ENCODE measurements at regions not wholly inside any gene's neighbourhood (a gene's known extent, or its start where the extent isn't known, plus 50 kb on each side); places are given as distances from the start of the nearest gene placed in this dataset.

DNA sequence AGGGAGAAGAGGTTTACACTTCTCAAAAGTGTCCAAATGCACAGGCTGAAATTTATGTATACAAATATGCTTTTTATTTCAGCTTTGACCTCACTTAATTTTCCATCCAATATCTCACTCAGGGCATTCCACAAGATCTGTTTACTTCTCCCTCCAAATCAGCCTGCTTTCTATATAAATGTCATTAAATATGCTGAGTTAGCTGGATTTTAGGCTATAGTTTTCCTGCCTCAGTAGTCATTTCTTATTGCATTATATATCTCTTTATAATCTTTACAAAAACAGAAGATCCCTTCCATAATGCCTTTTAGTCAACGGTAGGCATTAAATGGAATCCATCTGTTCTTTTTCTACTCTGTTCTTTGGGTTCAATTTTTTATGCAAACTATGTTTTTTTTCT, 71.7 kb upstream of the KCND2 start:
- TF ChIP-seq, protein P1, sequence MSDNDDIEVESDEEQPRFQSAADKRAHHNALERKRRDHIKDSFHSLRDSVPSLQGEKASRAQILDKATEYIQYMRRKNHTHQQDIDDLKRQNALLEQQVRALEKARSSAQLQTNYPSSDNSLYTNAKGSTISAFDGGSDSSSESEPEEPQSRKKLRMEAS (IDR thresholded peaks at IDR 0.05), result no peak
- TF ChIP-seq, protein P2, sequence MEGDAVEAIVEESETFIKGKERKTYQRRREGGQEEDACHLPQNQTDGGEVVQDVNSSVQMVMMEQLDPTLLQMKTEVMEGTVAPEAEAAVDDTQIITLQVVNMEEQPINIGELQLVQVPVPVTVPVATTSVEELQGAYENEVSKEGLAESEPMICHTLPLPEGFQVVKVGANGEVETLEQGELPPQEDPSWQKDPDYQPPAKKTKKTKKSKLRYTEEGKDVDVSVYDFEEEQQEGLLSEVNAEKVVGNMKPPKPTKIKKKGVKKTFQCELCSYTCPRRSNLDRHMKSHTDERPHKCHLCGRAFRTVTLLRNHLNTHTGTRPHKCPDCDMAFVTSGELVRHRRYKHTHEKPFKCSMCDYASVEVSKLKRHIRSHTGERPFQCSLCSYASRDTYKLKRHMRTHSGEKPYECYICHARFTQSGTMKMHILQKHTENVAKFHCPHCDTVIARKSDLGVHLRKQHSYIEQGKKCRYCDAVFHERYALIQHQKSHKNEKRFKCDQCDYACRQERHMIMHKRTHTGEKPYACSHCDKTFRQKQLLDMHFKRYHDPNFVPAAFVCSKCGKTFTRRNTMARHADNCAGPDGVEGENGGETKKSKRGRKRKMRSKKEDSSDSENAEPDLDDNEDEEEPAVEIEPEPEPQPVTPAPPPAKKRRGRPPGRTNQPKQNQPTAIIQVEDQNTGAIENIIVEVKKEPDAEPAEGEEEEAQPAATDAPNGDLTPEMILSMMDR (IDR thresholded peaks at IDR 0.05; ENCODE audit: low read depth, low read length, missing input control), result no peak
- TF ChIP-seq, protein P3, sequence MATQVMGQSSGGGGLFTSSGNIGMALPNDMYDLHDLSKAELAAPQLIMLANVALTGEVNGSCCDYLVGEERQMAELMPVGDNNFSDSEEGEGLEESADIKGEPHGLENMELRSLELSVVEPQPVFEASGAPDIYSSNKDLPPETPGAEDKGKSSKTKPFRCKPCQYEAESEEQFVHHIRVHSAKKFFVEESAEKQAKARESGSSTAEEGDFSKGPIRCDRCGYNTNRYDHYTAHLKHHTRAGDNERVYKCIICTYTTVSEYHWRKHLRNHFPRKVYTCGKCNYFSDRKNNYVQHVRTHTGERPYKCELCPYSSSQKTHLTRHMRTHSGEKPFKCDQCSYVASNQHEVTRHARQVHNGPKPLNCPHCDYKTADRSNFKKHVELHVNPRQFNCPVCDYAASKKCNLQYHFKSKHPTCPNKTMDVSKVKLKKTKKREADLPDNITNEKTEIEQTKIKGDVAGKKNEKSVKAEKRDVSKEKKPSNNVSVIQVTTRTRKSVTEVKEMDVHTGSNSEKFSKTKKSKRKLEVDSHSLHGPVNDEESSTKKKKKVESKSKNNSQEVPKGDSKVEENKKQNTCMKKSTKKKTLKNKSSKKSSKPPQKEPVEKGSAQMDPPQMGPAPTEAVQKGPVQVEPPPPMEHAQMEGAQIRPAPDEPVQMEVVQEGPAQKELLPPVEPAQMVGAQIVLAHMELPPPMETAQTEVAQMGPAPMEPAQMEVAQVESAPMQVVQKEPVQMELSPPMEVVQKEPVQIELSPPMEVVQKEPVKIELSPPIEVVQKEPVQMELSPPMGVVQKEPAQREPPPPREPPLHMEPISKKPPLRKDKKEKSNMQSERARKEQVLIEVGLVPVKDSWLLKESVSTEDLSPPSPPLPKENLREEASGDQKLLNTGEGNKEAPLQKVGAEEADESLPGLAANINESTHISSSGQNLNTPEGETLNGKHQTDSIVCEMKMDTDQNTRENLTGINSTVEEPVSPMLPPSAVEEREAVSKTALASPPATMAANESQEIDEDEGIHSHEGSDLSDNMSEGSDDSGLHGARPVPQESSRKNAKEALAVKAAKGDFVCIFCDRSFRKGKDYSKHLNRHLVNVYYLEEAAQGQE (IDR thresholded peaks at IDR 0.05), result no peak
- TF ChIP-seq, protein P4, sequence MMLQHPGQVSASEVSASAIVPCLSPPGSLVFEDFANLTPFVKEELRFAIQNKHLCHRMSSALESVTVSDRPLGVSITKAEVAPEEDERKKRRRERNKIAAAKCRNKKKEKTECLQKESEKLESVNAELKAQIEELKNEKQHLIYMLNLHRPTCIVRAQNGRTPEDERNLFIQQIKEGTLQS (IDR thresholded peaks at IDR 0.05), result no peak
- TF ChIP-seq RXRA (IDR thresholded peaks at IDR 0.05) (no peak), JUND (IDR thresholded peaks at IDR 0.05) (no peak), FOXA1 (IDR thresholded peaks at IDR 0.05) (no peak), SP1 (IDR thresholded peaks at IDR 0.05) (no peak), YY1 (IDR thresholded peaks at IDR 0.05) (no peak), TAF1 (conservative IDR thresholded peaks at IDR 0.05) (no peak)

All from liver (tissue), 3 donors.